ENCODE measurements at regions not wholly inside any gene's neighbourhood (a gene's known extent, or its start where the extent isn't known, plus 50 kb on each side); places are given as distances from the start of the nearest gene placed in this dataset.

- in situ Hi-C loops (cut with HindIII; ENCODE audit: low sequenced_read_pairs), result no loop called here
- no peak for DNase-seq (ENCODE audit: low spot score)
These were observed 305.3 kb downstream of the CSNK1G3 start for GRCh38 chr5:123817267-123817666.

- in situ Hi-C loops (cut with HindIII; ENCODE audit: low sequenced_read_pairs), result no loop called here
- peak; percentile 13 for DNase-seq (ENCODE audit: low spot score)
These were observed 303.0 kb downstream of the CSNK1G3 start for GRCh38 chr5:123814801-123815470.

- in situ Hi-C loops (cut with HindIII; ENCODE audit: low sequenced_read_pairs), result no loop called here
These were observed 302.1 kb downstream of the CSNK1G3 start for GRCh38 chr5:123813937-123814624.

GRCh38 chr5:123813264-123813663 lies 301.3 kb downstream of the CSNK1G3 start:
- in situ Hi-C loops (cut with HindIII; ENCODE audit: low sequenced_read_pairs), result no loop called here
- no peak for DNase-seq (ENCODE audit: low spot score)

More at GRCh38 chr5:123813937-123814624, 302.1 kb downstream of the CSNK1G3 start:
- peak; percentile 15 for DNase-seq (ENCODE audit: low spot score)

GRCh38 chr5:123811831-123812230 lies 299.9 kb downstream of the CSNK1G3 start:
- in situ Hi-C loops (cut with HindIII; ENCODE audit: low sequenced_read_pairs), result no loop called here
- DNase-seq (ENCODE audit: low spot score), result no peak

- in situ Hi-C loops (cut with HindIII; ENCODE audit: low sequenced_read_pairs), result no loop called here
- no peak for DNase-seq (ENCODE audit: low spot score)
These were observed 298.9 kb downstream of the CSNK1G3 start for GRCh38 chr5:123810746-123811340.

- DNase-seq (ENCODE audit: low spot score), result peak; percentile 32
- in situ Hi-C loops (cut with HindIII; ENCODE audit: low sequenced_read_pairs), result no loop called here
These were observed 298.3 kb downstream of the CSNK1G3 start for GRCh38 chr5:123810253-123810652.

GRCh38 chr5:123809594-123810221 lies 297.7 kb downstream of the CSNK1G3 start:
- in situ Hi-C loops (cut with HindIII; ENCODE audit: low sequenced_read_pairs), result no loop called here
- DNase-seq (ENCODE audit: low spot score), result peak; percentile 81

GRCh38 chr5:123808461-123809380 lies 296.7 kb downstream of the CSNK1G3 start:
- in situ Hi-C loops (cut with HindIII; ENCODE audit: low sequenced_read_pairs), result no loop called here

GRCh38 chr5:123807177-123807945 lies 295.4 kb downstream of the CSNK1G3 start:
- peak; percentile 19 for DNase-seq (ENCODE audit: low spot score)
- in situ Hi-C loops (cut with HindIII; ENCODE audit: low sequenced_read_pairs), result no loop called here

More at GRCh38 chr5:123808461-123809380, 296.7 kb downstream of the CSNK1G3 start:
- peak; percentile 42 for DNase-seq (ENCODE audit: low spot score)

GRCh38 chr5:123806644-123807043 lies 294.7 kb downstream of the CSNK1G3 start:
- in situ Hi-C loops (cut with HindIII; ENCODE audit: low sequenced_read_pairs), result no loop called here
- no peak for DNase-seq (ENCODE audit: low spot score)

- in situ Hi-C loops (cut with HindIII; ENCODE audit: low sequenced_read_pairs), result no loop called here
- DNase-seq (ENCODE audit: low spot score), result no peak
These were observed 293.3 kb downstream of the CSNK1G3 start for GRCh38 chr5:123805300-123805699.

- in situ Hi-C loops (cut with HindIII; ENCODE audit: low sequenced_read_pairs), result no loop called here
- DNase-seq (ENCODE audit: low spot score), result no peak
These were observed 291.4 kb downstream of the CSNK1G3 start for GRCh38 chr5:123803359-123803758.

GRCh38 chr5:123802298-123802951 lies 290.4 kb downstream of the CSNK1G3 start:
- no peak for DNase-seq (ENCODE audit: low spot score)
- in situ Hi-C loops (cut with HindIII; ENCODE audit: low sequenced_read_pairs), result no loop called here

- no peak for DNase-seq (ENCODE audit: low spot score)
- in situ Hi-C loops (cut with HindIII; ENCODE audit: low sequenced_read_pairs), result no loop called here
These were observed 288.7 kb downstream of the CSNK1G3 start for GRCh38 chr5:123800640-123801039.

- DNase-seq (ENCODE audit: low spot score), result no peak
- in situ Hi-C loops (cut with HindIII; ENCODE audit: low sequenced_read_pairs), result no loop called here
These were observed 283.7 kb downstream of the CSNK1G3 start for GRCh38 chr5:123795688-123796087.

GRCh38 chr5:123790226-123790625 lies 278.2 kb downstream of the CSNK1G3 start:
- DNase-seq (ENCODE audit: low spot score), result no peak
- in situ Hi-C loops (cut with HindIII; ENCODE audit: low sequenced_read_pairs), result no loop called here

- in situ Hi-C loops (cut with HindIII; ENCODE audit: low sequenced_read_pairs), result no loop called here
- no peak for DNase-seq (ENCODE audit: low spot score)
These were observed 275.7 kb downstream of the CSNK1G3 start for GRCh38 chr5:123787635-123788034.
